Stimulated activated CD8-positive, alpha-beta memory T cell treated with anti-CD3 and anti-CD28 coated beads, Interleukin-2, amount 100 ng/mL, for 48 hours (primary cell): ENCODE measurements at regions not wholly inside any gene's neighbourhood (a gene's known extent, or its start where the extent isn't known, plus 50 kb on each side); places are given as distances from the start of the nearest gene placed in this dataset.

Source experiments
- DNase-seq, 2 donors: peaks; one replicate each; pipeline ENCODE4 v3.0.0-alpha.2; 2020; ENCODE audit warnings: low read depth in 2 of 2

DNA sequence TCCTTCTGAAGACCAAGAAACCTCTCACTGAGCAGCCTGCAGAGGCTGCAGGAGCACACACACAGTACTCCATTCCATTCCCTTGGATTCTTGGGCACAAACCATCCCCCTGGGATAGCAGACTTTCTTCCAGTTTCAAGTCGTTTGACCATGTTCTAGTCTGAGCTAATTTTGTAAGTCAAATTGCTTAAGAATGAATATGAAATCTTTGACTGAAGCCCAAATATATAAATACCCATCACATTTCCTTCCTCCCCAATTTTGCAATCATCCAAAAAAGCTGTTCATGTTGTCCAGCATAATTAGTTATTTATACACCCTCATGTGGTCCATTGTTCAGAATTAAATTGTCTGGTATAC, 231.2 kb upstream of the TPRG1 start:
- no peak for DNase-seq

DNA sequence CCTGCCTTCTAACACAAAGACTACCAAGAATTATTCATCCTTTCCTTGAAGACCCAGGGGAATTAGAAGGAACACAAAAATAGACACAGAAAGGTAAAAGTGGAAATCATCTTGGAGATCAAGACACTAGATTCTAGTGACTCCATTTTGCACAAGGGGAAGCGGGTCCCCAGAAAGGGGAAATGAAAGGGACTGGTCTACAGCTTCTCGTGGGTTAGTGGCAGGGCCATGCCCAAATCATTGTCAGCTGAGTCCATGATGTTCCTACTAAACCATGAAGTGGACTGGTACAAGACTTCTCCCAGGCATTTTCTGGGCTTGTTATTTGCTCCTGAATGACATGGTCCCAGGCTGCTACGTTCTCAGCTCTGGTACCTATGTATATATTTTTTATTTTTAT, 230.7 kb upstream of the TPRG1 start:
- DNase-seq = no peak

DNA sequence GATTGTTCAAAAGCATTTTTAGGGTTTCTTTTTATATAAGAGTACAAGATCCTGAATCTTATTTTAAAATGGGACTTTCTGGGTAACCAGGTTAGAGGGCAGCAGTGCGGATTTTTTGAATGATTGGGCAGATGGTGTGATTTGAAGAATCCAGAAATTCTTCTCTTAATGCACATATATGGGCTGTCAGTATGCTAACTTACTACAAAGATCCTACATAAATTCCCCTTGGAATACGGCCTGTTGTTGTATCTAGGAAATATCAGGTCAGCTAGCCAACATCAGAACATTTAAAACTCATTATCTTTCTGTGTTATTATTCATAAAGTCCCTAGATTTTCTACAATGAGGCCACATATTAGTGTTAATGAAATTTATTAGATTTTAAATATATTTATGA, 229.6 kb upstream of the TPRG1 start:
- DNase-seq = no peak

DNA sequence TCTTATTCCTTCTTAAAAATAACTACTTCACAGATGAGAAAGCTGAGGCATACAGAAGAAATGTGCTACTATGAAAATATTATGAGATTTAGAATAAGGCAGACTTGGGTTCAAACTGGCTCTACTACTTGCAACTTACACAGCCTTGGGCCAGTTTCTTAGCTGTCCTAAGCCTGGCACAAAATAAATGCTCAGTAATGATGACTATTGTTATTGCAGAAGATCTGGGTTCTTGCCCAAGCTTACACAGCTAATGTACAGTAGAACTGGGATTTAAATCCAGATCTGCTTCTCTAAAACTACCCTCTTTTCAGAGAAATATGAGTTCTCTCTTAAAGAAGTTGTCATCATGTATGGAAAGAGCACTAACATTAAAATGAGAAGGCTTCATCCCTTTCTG, 228.2 kb upstream of the TPRG1 start:
- no peak for DNase-seq

DNA sequence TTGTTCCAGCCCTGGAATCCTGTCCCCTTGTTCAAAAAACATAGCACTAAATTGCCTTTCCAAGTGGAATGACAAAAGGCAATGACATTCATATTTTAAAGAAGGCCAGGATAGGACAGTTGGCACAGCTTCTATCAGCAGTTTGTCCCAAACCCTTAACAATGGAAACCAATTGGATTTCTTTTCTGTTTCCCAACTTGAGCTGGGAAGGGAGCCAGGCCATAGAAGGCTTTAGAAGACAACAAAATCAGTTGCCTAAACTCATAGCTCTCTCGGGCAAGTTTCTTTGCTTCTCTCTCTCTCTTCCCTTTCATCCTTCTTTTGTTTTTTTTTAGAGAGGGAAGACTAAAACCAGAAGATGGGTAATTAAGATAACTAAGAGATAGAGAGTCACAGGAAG, 227.7 kb upstream of the TPRG1 start:
- no peak for DNase-seq

DNA sequence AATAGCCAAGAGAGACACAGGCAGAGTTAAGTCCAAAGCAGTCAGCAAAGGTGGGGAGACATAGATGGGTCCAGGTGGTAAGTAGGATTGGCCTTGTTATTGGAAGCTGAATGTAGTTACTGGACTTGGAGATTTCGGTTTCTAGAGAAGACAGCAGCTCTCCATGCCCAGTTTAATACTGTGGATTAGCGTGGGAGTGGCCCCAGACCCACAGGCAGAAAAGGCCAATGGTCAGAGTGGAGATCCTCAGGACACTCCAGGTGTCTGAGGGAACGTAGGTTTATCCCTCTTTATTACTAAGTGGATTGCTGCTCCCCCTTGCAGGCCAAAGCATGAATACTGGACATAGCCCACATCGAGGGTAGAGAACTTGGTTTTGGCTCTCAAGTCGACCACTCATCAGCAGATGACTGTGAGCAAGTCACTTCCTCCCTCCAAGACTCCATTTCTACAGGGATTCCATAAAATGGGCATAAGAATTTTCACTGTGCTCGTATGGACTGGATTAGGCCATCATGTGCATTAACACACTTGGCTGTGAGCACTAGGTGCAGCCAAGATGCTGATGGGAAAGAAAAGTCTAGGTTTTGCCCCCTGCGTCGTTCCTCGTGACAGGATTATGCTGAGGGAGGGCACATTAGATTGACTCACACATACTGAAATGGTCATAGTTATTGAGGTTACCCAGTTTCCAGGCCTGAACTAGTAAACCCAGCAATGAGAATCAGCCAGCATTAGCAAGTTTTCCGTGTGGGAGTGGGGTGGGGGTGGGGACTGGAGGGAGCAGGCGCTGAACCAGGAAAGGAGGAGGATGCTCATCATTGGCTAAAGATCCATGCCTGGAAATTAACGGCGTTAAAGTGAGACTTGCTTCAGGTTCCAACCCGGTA, 225.2 kb upstream of the TPRG1 start:
- DNase-seq = no peak

DNA sequence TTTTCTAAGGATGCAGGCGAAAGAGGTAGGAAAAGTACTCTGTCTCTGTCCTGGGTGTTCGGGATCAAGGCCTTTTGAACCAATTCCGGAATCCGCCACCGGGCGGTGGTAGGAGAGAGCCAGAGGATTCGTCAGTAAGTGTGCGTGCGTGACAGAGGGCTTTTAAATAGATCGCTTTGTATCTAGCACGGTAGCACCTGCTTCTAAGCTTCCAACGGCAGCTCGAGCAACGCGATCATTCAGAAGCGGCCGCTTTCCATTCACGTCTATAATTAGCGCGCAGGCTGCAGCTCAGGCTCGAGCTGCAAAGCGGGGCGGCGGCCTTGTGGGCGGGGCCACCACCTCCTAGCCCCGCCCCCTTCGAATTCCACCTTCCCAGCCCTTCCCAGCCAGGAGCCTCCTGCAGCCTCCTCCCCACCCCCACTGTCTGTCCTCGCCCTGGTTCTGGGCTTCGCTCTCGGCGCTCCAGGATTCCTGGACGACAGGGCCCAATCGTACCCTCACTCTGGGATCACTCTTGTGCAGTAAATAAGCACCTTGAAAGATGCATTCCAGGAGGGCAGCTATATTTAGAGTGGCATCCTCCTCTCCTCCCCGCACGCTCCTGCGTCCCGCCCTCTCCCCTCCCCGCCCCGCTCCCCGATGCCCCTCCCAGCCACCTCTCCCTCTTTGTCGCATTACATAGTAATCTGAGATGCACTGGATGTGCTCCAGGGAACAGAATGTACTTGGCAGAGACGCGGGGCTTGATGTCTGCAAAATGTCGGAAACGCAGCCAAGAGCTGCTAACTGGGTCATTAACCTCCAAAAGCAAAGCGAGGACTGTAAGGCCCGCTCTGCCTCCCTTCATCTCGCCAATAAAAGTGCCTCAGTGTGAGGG, 224.1 kb upstream of the TPRG1 start:
- no peak for DNase-seq

DNA sequence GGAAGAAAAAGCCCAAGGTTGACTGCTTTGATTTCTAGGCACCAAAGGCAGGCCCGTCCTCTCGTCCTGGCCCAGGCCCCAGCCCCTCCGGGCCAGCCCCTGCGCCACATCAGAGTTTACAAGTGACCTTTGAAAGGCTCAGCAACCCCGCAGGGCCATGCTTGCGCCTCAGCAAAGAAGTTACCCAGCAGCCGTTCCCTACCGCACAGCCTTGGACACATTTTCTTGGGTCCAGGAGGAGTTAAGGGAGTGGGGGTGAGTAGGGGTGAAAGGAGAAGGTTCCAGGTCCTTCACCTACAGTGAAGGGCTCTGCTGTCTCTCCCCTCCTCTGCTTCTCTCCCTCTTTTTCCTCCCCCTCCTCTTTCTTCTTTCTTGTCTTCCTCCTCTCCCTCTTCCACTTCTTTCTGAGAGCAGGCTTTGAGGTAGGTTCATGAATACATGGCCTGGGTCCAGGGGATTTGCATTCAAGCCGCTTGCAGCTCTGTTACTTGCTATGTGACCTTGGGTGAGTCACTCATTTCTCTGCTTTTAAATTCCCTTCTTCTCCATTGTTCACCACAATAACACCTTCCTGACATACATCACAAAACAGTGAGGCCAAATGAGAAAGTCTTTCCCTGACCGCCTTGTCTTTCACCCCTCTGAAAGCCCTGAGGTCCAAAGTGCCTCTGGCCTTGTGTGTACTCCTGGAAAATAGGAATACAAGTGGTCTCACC, 223.3 kb upstream of the TPRG1 start:
- no peak for DNase-seq

DNA sequence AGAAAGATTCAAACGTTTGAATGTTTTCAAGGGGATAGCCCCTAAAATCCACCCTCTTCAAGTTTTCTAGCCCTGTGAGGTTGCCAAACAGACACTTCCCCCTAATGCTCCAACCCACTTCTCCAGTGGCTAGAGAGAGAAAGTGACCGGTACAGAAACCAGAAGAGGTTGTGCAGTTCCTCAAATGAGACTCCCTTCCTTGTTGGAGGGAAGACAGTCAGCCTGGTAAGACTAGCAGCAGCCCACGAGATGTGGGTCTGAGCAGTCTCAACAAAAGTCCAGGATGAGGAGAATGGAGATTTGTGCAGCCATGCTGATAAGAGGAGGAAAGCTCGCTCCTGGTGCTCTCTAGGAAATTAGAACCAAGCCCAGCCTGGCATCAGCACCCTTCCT, 222.8 kb upstream of the TPRG1 start:
- DNase-seq = no peak

DNA sequence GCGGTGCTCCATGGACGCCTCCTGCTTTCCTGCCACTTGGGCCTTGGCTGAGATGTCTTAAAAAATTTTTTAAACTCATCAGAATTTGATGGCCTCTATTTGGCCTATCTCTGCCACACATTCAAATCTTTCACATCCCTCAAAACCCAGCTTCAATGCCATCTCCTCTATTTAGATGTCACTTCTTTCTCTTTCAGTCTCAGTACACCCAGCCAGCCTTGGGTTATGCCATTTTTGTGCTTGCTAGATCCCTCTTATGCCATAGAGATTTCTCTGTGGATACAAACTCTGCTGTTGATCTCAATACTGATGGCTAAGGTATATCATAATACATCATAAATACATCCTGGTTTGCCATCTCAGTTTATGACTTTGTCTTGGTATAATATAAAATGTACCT, 222.3 kb upstream of the TPRG1 start:
- DNase-seq = no peak

DNA sequence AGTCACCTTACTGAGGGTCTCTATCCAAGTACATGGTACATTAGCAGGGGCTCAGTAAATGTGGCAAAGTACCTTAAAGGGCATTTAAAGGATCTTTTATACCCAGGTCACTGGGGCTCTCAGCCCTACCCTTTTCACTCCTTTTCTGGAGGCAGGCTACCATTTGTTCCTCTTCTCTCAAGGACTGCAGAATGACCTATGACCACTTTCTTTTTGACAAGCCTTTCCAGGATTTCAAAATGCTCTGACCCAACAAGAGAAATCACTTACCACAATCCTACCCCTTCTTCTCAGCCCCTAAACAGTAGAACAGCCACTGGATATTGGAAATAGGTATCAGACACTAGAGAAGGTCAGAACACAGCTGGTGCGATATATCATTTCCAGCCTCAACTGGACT, 221.8 kb upstream of the TPRG1 start:
- no peak for DNase-seq

DNA sequence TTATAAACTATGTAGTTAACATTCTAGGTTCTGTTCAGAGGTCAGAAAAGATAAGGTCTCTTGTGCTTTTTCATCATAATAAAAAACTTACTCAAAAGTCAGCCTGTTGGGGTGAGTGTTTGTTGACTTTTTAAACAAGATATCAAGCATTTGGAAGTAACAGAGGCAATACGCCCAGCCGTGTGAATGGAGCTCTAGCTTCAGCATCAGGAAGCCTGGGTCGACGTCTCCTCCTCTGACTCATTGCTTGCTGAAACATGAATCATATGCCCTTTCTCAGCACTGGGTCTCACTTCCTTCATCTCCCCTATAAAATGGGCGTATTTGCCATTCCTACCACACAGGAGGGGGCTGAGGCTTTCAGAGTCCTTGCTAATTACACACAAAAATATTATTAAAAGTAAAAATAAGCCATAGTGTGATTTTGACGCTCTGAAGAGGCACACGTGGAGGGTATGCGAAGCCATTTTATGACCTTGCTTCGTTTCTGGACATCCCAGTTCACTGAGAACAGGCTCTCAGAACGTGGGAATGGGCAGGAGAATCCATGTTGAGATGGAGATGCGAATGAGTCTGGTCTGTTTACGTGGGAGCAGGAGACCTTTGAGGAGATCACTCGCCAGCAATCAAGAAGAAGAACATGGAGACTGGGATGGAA, 220.8 kb upstream of the TPRG1 start:
- DNase-seq = peak; percentile 15 to 21

DNA sequence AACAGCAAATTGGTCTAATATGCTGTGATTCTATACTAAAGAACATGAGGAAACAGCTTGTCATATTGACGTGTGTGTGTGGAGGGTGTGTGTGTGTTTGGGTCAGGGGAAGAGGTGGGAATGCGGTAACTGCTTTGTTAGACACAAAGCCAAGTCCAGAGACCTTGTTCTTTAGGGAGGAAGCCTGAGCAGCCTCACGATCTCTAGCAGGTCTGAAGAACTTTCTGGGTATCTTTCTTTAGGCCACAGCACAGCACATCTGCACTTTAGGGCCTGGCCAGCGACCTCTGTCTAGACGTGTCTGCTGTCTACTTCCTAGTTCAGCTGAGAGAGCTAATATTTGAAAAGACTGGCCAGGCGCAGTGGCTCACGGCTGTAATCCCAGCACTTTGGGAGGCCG, 220.0 kb upstream of the TPRG1 start:
- DNase-seq = no peak

DNA sequence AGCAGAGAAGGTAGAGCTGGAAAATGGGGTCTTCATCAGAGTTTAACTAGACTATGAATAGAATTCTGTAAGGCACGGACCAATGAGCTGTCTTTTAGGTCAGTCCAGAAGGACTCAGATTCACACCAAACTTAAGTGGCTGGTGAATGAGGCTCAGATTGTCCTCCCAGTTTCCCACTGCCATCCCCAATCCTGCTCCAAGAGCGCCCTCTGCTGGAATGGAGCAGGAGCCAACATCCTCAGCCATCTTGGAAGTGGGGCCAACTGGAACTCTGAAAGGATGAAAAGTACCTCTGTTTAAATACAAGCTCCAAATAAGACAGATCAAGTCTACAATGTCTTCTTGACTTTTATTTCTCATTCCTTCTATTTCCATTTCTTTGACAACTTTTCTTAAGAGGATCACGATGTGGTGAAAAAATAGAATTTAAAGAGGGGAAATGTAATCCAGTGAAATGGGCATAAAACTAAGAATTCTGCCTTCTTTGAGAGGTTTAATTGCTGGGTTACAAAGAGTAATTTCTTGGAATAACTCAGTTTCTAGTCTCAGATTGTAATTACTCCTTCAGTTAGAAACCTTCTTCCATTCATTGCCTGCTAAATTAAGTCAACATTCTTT, 217.1 kb upstream of the TPRG1 start:
- peak; percentile 58 to 64 for DNase-seq

DNA sequence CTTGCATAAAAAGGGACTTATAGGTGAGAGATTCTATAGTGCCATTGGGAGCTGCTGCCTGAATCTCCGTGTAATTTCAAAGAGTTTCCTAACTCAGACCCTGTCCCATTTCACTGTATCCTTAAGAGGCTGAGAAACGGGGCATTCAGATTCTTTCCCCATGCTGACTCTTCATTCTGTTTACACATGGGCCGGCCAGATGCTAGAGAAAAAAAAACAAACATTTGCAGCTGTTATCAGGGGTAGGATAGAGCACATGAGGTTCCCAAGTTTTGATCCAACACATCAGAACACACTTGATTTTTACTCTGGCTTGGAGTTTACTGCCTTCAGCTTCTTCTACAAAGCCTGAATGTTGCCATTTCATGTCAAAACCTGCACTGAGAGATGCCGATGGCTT, 215.9 kb upstream of the TPRG1 start:
- no peak for DNase-seq

DNA sequence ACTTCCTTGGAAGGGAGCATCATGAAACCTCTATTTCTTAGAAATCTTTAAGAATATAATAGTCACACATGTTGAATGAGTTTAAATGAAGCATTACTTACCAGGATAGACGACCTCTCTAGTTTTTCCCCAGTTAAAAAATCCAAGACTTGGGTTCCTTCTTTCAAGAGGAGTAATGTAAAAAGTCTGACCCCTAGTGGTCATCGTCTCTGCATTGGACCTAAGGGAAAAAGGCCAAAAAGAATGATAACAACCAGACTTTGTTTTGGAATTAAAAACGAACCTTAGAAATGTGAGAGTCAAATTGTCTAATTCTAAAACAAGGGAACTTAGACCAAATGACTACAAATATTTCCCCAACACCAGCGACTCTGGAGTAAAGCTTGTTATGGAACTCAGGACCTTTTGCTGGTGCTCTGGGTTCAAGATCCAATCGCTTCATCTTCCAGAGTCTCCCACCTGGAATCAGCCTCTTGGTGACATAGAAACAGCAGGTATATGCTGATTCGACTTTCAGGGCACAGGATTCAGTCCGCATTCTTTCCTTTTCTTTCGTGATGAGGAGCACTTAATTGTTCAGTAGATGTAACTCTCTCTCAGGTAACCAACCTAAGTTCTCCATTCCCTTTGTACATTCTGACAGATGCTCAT, 214.8 kb upstream of the TPRG1 start:
- no peak for DNase-seq

DNA sequence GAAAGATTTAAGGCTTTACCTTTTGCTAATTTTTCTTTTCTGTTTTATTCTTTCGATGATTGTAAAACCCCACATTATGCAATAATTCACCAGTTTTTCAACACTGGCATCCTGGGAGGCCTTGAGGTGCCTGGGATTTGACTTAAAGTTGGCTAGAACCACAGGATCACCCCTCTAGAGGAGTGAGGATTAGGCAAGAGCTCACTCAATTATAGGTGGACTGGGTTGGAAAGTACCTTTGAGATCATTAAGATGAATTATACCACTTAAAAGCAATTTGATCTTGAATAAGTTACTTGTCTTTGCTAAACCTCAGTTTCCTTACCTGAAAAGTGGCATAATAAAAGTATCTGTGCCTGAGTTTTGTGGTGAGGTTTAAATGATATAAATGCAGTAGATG, 212.8 kb upstream of the TPRG1 start:
- no peak for DNase-seq

DNA sequence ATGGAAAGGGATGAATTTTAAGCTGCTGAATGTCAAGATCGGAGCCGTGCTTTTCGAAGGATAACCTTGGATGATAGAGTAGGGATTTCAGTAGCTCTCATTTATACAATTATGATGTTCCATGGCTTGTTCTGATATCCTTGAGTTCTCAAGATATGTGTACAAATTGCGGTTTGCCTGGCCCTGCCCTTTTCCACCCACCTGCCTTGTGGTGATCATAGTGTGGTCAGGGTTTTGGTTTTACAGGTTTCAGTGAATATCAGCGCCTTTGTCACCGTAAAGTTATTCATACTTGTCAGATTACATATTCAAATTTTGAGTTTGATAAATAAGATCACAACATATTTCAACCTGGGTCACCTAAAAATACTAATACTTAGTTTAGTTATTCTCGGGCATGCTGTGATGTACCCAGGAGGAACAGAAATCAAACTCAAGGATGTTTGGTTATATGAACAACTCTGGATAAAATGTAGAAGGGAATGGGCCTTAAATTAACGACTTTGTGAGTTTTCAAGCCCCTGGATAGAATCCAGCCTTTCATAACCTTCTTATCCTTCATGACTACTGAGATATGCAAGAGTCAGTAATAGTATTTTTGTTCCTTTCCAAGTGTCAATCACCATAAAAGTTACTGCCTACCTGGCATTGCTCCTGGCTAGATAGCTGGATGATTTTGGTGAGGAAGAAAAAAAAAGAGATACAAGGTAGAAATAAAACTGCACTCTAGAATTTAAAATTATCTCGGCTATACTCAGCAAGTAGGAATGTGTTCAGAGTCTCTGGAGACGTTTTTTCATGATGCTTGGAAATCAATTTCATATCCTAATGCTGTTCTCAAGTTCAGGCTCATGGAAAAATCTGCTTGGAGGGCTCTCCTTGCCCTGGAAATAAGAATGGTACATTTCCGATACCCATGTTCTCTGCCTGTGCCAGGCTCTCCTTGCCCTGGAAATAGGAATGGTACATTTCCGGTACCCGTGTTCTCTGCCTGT, 209.2 kb upstream of the TPRG1 start:
- DNase-seq = no peak

DNA sequence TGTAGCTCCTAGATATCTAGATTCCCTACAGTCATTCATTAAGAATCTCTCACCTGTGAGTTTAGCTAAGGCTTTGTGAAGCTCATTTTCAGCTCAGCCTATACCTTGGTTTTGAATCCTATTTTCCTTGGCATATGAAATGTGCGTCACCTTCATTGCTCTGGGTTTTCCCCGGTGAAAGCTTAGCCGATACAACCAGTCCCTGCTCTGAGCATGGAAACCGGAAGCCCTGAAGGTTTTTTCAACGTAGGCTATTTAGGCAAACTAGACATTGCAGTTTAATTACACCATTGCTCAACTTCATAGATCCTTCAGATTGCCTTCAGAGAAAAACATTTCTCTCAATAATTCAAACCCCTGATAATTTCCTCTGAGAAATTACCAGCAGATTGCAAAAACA, 206.8 kb upstream of the TPRG1 start:
- DNase-seq = no peak

DNA sequence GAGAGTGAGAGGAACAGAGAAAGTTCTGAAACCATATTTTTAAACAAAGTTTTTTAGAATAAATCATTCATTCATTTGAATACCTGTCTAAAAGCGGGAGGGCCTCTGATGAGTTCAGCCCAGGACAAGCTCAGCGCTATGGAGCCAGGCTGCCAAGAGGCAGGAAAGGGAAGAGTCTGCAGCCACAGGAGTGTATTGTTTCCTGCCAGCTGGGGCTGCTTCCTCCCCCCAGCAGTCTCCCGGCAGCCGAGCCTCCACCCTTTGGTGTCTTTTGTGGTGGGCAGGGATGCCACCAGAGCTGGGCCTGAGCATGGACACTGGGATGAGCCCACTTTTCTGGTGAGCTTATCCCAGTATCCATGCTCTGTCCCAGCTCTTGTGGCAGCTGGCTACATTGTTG, 199.5 kb upstream of the TPRG1 start:
- no peak for DNase-seq
